Stomach (tissue), 4 donors: ENCODE measurements at regions not wholly inside any gene's neighbourhood (a gene's known extent, or its start where the extent isn't known, plus 50 kb on each side); places are given as distances from the start of the nearest gene placed in this dataset.

Experiments used
- EP300 ChIP-seq: sonication (generic); formaldehyde crosslinking; IDR thresholded peaks from one replicate; pipeline ENCODE4 v1.6.1; 2017; ENCODE audit warnings: antibody characterized with exemption
- POLR2A ChIP-seq, 4 donors: fragments of 450-650 bp; IDR thresholded peaks; one replicate each; pipeline ENCODE4 v1.6.1; 2016; ENCODE audit warnings: antibody characterized with exemption in 4 of 4, control low read depth in 2 of 4, mild to moderate bottlenecking in 1 of 4, moderate library complexity in 1 of 4
- POLR2AphosphoS5 ChIP-seq, 3 donors: sonication (generic); formaldehyde crosslinking; IDR thresholded peaks; one replicate each; pipeline ENCODE4 v1.6.1; 2016; ENCODE audit warnings: antibody characterized with exemption in 3 of 3
- TF ChIP-seq, protein P1 (sequence below), 7 experiments: fragments of 450-650 bp in 4 of 7; fragments of 200-600 bp in 3 of 7; sonication (generic) in 3 of 7; IDR thresholded peaks; one replicate each; pipeline ENCODE4 v1.5.1; 2016 to 2019; ENCODE audit warnings: antibody characterized with exemption in 7 of 7, control low read depth in 2 of 7, mild to moderate bottlenecking in 1 of 7

- TF ChIP-seq POLR2A (IDR thresholded peaks at IDR 0.05): no peak
- TF ChIP-seq, protein P1, sequence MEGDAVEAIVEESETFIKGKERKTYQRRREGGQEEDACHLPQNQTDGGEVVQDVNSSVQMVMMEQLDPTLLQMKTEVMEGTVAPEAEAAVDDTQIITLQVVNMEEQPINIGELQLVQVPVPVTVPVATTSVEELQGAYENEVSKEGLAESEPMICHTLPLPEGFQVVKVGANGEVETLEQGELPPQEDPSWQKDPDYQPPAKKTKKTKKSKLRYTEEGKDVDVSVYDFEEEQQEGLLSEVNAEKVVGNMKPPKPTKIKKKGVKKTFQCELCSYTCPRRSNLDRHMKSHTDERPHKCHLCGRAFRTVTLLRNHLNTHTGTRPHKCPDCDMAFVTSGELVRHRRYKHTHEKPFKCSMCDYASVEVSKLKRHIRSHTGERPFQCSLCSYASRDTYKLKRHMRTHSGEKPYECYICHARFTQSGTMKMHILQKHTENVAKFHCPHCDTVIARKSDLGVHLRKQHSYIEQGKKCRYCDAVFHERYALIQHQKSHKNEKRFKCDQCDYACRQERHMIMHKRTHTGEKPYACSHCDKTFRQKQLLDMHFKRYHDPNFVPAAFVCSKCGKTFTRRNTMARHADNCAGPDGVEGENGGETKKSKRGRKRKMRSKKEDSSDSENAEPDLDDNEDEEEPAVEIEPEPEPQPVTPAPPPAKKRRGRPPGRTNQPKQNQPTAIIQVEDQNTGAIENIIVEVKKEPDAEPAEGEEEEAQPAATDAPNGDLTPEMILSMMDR (IDR thresholded peaks at IDR 0.05): no peak
- no peak for TF ChIP-seq EP300
- no peak for TF ChIP-seq POLR2AphosphoS5 (IDR thresholded peaks at IDR 0.05)
These were observed 285.1 kb upstream of the TUT7 start for GRCh38 chr9:86639287-86639686.
